ENCODE measurements at regions not wholly inside any gene's neighbourhood (a gene's known extent, or its start where the extent isn't known, plus 50 kb on each side); places are given as distances from the start of the nearest gene placed in this dataset.
"Not testable (repeated sequence)": the region's sequence is repeated elsewhere in the genome, so short reads cannot be mapped to it uniquely, and the experiment has no call there.

- TF ChIP-seq YY1 (IDR thresholded peaks at IDR 0.05; ENCODE audit: insufficient read depth, insufficient read length); ZNF274 (IDR thresholded peaks at IDR 0.05; ENCODE audit: low read depth, low read length): not testable (repeated sequence)
Measured at GRCh38 chr4:124131324-124131723, 581.2 kb downstream of the ANKRD50 start.

Measured in NT2/D1 (cell line).